ENCODE measurements at regions not wholly inside any gene's neighbourhood (a gene's known extent, or its start where the extent isn't known, plus 50 kb on each side); places are given as distances from the start of the nearest gene placed in this dataset.

DNA sequence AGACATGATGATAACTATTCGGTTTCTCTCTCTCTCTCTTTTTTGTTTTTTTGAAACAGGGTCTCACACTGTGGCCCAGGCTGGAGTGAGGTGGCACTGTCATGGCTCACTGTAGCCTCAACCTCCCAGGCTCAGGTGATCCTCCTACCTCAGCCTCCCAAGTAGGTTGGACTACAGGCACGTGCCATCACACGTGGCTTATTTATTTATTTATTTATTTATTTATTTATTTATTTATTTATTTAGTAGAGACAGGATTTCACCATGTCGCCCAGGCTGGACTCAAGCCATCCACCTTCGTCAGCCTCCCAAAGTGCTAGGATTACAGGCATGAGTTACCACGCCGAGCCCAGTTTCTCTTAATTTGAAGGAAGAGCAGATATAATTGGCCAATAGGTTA is 427.9 kb upstream of the JAG1 start:
- DNase-seq, result no peak

DNA sequence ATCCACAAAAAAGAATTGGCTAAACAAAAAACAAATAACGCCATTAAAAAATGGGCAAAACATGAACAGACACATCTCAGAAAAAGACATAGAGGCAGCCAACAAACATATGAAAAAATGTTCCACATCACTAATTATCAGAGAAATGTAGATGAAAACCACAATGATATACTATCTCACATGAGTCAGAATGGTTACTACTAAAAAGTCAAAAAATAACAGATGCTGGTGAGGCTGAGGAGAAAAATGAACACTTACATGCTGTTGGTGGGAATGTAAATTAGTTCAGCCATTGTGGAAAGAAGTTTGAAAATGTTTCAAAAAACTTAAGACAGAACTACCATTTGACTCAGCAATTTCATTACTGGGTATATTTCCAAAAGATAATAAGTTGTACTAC is 430.1 kb upstream of the JAG1 start:
- DNase-seq, result no peak

DNA sequence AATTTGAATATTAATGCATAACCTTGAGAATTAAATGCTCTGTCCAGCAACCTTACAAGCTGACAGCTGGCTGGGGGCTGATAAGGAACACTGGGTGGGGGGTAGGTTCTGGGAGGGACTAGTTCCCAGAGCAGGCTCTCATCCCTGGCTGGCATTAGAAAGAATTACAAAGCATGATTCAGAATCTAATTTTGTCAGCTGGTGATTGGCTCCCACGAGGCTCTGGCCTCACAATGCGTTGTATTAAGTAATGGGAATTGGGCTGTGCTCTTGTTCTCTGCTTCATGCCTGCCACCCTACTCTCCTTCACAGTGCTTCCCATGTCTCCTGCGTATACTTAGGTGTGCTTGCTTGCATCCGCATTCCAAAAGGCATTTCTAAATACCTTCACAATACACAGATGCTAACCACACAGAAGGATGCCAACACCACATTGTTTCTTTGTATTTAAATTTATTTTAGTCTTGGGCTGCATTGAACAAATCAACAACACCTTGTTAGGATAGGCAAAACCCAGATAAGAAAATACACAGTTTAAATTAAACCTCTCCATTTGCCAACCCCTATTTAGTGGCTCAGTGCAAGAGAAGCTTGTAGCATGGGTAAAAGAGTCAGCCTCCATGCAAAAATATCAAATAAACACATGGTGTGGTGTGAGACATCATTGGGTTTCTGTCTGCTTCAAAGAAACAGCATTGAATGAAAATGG is 434.5 kb upstream of the JAG1 start:
- DNase-seq, result peak in 1 of 2 experiments; percentile 11

DNA sequence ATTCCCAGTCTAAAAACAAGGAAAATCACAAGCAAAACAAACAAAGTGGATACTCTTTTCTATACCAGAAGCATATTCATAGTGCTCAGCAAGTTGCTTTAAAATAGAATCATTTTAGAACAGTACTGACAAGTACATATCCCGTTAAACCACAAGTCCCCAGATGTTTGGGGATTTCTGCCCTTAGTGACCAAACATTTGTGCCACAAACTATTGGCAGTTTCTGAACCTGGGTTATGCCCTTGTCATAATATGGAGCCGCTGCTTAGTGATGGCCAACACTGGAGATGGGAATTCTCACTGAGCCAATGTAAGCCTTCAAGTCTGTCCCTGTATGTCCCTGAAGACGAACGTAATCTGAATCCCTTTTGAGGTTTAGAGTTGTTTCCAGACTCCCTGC is 436.7 kb upstream of the JAG1 start:
- no peak for DNase-seq

DNA sequence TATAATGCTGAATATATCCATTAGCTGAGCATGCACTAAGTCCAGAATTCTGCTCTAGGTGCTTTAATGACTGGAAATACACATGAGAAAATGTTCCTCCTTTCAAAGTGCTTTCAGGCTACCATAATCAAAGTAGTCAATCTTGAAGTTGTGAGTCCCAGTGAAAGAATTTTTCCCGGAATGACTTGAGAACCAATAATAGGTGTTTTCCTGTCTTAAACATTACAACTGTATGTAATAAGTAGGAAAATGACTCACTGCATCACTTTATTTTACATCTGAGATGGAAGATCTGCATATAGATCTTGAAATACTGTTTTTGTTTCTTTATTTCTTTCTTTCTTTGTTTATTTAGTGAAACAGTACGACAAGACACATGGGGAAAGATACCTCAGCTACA is 437.4 kb upstream of the JAG1 start:
- no peak for DNase-seq

DNA sequence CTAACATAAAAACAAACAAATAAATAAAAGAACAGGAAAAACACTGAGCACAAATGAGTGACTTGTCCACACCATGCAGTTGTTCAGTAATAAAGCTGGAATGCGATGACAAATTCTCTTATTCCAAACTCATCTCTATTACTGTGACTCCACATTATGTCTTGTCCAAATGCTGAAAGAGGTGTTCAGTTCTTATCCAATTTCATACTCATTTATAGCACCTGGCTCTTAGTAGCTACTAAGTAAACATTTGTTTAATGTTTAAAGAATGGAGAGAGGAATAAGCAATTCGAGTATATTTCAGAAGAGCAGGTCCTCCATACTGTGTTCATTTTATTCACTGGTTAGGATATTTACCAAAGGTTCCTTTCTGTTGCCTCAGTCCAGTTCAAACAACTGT is 439.0 kb upstream of the JAG1 start:
- no peak for DNase-seq

DNA sequence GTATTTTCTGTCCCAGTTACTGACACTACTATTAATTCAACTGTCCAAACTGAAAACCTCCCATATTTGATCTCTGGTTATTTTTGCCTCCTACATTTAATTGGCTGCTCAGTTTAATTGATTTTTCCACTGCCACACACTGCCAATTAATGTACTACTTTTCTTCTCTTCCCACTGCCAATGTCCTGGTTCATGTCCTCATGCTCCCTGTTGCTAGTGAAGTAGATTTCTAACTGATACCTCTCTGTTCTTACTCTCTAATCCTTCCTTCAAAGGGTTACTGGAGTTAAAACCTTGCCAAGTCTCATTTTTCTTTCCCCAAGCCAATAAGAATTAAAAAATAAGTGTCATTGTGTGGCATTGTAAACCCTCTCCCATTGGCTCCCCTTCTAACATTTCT is 440.6 kb upstream of the JAG1 start:
- no peak for DNase-seq

DNA sequence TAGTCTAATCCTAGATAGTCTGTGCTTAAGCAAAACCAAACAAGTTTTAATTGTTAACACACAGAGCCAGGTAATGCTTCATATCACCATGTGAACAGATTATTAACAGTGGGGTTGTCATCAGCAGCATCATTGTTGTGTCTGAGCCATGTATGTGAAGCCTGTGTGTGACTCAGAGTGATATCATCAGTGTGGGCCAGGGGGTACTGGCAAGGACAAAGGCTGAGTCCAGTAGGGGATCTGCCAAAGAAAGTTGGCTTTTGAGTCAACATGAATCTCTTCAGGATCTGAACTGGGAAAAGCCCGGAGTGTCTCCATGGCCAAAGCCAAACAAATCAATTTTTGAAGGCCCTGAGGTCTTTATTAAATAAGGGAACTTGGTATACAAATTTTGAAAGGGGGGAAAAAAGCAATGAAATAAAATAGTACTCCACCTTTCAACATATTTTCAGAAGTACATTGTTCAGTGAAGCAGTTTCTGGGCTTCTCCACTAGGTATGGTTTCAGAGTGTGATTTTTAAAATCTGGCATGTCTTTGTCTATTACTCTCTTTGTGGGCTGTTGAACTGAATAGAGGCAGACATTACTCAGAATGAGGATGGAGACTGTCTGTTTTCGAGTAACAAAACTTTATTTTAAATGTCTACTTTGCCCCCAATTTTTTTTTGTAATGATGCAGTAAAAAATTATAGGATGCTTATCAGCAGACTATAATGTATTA is 444.2 kb upstream of the JAG1 start:
- peak in 1 of 2 experiments; percentile 29 for DNase-seq

DNA sequence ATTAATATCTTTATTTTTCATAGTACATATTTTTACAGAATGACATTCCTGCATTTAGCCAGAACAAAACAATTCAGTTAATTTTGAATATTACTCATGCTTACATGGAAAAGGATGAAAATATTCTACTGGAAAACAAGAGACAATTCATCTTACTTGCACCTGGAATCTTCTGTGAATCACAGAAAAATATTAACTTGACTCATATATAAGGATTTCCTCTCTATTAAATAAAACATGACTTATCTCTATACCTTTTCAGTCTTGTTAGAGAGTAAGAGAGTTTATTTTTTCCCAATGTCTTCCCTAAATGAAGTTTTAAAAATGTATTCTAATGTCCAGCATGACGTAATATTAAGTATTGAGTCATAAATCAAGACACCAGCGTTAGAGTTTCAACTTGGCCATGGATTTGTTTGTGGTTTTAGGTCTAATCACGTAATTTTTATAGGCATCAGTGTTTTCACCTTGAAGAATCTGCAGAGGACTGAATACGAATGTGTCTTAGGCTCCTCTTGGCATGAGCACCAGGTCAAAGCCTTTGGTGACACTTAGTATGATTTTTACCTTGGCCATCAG is 445.1 kb upstream of the JAG1 start:
- no peak for DNase-seq

DNA sequence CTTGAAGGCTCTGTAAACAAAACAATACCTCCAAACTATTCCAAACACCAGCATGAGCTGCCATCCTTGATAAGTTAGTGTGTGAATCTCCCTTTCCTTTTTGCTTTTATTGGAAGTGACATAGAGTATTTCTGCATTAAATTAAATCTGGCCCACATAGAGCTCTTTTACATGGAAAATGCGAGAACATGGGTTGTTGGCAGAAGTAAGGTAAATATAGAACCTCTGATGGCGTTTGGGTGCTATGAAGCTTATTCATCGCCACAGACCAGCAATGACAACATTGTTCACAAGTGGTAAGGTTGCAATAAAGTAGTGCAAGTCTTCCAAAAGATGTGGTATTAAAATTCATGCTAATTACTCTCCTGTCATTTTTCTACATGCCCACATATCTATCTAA is 445.8 kb upstream of the JAG1 start:
- DNase-seq, result no peak

DNA sequence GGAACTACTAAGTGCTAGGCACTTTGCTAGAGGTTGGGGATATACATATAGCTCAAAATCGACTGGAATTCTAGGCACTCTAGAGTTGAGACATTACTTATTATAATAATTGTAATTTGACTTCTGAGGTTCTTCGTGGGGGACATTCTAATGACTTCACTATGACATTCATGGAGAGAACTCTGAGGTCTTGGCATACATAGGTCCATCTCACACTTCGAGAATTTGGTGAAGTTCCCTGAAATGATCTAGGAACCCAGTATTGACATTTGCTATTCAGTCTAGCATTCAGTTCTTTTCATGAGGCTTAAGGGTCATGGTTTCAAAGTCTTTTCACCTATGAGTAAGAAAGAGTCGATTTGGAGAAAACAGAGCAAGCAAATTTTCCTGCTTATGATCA is 446.6 kb upstream of the JAG1 start:
- DNase-seq, result no peak

DNA sequence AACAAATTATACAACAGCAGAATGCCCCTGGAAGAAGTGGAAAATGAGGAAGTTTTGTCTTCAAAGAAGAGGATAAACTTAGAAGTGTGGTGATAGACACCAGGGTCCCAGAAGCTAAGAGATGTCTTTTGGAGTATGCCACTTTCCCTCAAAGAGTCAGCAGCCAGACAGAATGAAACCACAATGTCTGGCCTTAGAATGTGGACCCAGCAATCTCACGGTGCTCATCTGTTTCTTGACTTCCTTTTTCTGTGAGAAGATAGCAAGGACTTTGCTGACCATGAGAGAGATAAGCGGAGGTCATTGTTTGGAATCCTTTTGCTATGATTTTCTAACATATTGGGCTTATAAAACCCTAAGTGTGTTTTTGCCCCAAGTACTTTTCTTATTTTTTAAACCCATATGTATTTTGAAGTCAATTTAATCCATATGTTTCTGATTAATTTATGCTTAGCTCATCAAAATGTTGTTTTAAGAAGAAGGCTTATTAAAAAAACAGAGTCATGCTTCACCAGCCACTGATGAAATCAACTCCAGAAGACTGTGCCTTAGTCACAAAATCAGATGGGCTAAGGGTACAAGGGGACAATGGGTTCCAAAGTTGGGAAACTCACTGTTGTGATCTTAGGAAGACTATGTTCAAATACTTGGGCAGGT is 451.2 kb upstream of the JAG1 start:
- no peak for DNase-seq

DNA sequence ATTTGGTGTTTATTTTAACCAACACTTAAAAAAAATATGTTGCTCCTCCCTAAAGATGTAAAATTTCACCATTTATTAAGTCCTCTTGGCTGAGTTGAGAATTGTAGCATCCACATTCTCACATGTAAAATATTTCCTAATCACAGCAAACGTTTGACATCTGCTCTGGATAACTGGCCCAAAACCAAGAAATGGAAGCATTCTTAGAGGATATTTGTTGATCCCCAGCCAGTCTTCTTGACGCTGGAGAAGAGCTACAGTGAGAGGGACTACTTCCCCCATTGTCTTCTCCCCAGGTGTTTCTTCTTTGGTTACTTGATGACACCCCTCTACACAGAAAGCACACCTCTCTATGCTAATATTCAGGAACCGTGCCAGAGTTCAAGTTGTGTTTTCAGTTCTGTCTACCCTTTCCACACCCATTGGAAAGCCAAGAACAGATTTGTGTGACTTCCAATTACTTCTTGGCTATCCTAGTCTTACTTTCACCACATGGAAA is 454.5 kb upstream of the JAG1 start:
- DNase-seq, result peak in 1 of 2 experiments; percentile 50

DNA sequence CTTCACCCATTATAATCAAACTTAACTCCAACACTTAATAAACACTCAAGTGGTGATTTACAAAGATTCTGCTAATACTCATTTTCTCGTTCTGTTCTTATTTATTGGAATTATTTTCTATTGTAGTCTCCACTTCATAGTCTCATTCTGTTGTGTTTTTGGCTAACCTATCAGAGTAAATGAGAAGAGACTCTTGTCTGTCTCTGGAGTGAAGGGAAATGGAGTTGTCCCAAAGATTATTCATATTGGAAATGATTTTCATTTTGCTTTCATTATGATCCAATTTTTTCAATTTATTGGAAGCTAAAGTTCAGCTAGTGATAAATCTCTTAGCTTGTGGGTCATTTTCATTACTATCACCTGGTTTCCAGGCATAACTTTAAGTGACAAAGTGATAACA is 454.9 kb upstream of the JAG1 start:
- no peak for DNase-seq

DNA sequence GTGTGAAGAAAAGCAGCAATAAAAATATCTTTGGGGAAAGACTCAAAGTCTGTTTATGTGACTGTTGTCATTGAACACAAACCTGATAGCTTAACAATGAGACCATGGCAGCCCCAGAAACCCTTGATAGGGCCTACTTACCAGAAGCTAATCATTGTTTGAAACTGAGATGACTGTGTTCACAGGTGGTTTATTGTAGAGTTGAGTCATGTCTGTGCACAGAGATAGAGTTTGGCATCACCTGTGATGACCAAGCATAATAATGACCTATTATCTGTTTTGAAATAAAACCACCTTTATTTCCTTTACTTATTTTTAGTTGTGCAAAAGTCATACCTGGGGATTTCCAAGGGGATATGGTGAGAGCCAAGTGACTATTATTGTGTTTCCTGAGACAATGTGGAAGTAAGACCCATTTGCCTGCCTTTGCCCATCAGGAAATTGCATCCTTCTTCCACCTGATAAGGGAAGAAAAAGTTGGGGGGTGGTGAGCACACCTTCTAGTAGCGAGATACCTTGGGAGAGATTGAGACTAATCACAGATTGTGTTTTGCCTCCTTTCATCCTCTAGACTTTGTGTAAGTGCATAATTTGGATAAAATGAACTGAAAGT is 456.9 kb upstream of the JAG1 start:
- DNase-seq, result no peak

DNA sequence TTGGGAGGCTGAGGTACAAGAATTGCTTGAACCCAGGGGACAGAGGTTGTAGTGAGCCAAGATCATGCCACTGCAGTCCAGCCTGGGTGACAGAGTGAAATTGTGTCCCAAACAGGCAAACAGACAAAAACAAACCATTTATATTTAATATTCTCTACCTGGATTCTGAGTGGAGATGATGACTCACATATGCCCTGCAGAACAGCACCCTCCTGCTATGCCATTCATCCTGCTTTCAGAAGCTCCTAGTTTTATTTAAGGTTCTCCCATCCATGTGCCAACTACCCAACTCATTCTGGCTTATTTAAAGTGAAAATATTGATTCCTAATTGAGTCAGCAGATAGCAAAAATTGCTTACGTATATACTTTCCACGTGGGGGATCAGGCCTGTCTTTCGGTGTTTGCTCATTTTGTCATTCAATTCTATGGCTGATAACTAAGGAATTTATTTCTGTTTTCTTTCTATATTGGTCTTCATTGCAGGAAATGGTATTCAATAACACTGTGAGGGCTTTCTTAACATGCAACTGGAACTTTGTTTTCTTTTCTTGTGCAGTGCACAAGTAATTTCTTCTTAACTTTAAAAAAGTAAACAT is 459.1 kb upstream of the JAG1 start:
- no peak for DNase-seq

DNA sequence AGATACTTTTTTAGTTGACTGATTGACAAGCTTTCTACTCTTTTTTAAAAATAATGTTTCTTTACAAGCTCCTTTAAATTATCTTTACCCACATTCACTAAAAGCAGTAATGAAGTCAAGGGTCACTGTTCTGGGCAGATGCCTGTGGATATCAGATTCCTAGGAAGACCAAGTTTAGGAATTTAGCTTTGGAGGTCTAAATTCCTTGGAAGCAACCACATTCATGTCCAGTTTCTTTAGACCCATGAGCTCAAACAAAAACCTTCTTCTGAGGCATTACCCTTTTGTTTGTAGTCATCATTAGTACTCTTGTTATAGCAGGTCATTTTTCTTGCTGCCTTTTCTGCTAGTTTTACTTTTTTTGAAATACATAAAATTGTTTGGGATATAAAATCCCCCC is 462.9 kb upstream of the JAG1 start:
- DNase-seq, result no peak

DNA sequence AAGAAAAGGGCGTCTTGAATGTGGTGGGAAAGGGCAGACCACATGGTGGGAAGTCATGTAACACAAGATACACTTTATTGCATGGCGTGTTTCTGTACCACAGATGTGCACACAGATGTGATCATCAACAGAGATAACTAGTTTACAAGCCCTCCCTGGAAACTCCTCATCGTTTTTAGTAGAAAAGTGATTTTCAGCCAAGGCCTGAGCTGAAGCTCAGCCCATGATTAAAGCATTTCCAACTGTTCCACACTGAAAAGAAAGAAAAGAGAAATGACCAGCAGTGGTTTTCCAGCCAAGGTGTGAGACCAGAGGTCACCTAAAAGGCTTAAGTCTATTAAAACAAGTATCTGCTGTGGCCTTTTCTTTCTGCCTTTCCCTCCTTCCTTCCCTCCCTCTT is 463.9 kb upstream of the JAG1 start:
- no peak for DNase-seq

DNA sequence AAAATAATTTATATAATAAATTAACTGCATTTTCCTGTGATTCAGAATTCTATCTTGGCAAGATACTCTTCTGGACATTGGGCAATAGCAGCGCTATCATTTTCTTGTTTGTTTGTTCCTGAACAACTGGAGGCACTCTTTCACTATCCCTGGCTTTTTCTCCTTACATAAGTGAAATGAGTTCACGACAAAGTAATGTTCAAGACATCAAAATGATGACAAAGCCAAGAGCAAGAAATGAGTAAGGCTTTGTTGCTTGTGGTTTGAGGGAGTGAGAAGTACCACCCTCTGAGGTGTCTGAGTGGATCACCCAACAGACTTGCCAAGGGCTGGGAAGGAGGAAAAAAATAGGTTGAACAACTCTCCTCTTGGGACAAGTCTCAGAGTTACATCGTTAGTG is 466.6 kb upstream of the JAG1 start:
- DNase-seq, result no peak

DNA sequence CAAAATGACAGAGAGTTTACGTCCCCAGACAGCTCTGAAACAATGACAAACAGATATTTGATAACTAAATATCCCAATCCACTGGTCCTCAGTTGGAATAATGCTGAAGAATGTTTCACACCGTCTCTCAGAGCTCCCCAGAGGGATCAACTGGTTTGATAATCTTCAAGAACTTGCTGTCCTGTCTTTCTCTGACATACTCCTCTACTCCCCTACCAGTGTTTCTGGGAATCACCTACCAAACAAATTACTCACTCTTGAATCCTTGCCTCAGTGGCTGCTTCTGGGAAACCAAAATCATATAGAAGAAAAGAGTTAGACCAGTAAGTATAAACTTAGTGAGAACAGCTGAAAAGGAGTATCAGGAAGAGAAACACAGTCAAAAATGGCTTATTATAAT is 469.7 kb upstream of the JAG1 start:
- no peak for DNase-seq

DNA sequence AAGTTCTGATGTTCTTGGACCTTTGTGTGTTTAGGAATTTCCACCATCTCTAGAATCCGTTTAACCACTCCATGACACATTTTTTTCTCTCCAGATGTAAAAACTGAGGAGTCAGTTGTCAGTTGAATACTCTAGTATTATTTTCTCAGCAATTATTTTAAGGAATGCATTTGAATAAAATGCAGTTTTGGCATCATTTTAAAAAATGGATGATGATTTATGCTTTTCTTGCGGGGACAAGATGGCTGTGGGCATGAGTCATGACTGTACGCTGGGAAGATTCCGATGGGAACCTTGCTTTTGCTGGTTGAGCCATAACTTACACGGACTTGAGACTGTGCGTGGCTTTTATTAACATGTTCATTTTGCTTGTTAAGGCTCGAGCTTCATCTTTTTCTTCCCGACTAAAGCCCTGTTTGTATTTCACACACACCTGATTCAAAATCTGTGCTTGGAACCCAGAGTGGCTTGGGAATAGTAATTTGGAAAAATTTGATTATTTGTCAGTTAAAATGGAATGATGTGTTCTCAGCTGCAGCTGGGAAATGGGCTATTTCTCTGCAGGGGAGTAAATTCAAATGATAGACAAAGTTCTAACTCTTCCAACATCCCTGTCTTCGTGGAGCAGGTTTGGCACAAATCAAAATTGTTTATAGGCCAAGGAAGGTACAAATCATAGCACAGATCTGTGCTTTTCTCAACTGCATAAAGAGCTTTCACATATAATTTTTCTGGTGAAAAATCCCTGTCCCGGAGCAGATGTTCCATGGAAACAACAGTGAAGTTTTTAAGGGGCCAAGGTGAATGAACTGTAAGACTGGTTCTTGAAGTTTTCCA is 470.5 kb upstream of the JAG1 start:
- DNase-seq, result no peak

DNA sequence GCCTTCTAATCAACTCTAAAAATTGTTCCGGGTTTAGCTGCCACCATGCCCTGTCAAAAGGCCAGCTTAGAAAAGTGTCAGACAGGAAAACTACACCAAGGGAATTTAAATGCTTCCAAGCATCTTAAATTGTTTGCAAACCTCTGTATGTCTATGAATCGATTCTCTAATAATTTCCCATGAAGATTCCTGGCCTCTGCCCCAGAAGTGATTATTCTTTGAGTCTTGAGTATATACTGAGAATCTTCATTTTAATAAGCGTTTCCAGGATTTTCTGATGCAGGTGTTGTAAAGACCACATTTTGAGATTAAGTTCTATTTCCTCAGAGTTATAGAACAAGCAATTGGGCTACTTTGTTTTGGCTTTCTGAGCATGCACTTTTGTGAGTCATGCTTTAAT is 471.8 kb upstream of the JAG1 start:
- DNase-seq, result no peak
